AG20443 (cell line): ENCODE measurements at regions not wholly inside any gene's neighbourhood (a gene's known extent, or its start where the extent isn't known, plus 50 kb on each side); places are given as distances from the start of the nearest gene placed in this dataset.
A peak's percentile ranks its signal among the peaks of the same experiment; 100 is the strongest.
"Not testable (repeated sequence)": the region's sequence is repeated elsewhere in the genome, so short reads cannot be mapped to it uniquely, and the experiment has no call there.

Source experiments
- DNase-seq: peaks from one replicate; pipeline ENCODE4 v3.0.0; 2012; ENCODE audit warnings: low spot score, mixed read lengths

GRCh38 chr2:131753640-131754561 lies 226.2 kb downstream of the CCDC74A start:
- no peak for DNase-seq

GRCh38 chr2:131754929-131755720 lies 227.4 kb downstream of the CCDC74A start:
- DNase-seq: no peak

- DNase-seq: no peak
Observed at GRCh38 chr2:131756141-131756907, 228.6 kb downstream of the CCDC74A start.

GRCh38 chr2:131758941-131759340 lies 231.3 kb downstream of the CCDC74A start:
- DNase-seq: not testable (repeated sequence)

GRCh38 chr2:131774955-131775555 lies 247.4 kb downstream of the CCDC74A start:
- DNase-seq: not testable (repeated sequence)

GRCh38 chr2:131775903-131776506 lies 248.3 kb downstream of the CCDC74A start:
- DNase-seq: not testable (repeated sequence)

- not testable (repeated sequence) for DNase-seq
Observed at GRCh38 chr2:131780446-131780845, 252.8 kb downstream of the CCDC74A start.

- DNase-seq: no peak
Observed at GRCh38 chr2:131801210-131801744, 273.6 kb downstream of the CCDC74A start.

GRCh38 chr2:131801745-131802350 lies 274.2 kb downstream of the CCDC74A start:
- DNase-seq: peak; percentile 82

- DNase-seq: not testable (repeated sequence)
Observed at GRCh38 chr2:131802351-131802836, 274.7 kb downstream of the CCDC74A start.

- not testable (repeated sequence) for DNase-seq
Observed at GRCh38 chr2:131803237-131803636, 275.5 kb downstream of the CCDC74A start.

- not testable (repeated sequence) for DNase-seq
Observed at GRCh38 chr2:131812605-131813004, 284.9 kb downstream of the CCDC74A start.

- DNase-seq: not testable (repeated sequence)
Observed at GRCh38 chr2:131813378-131813777, 285.7 kb downstream of the CCDC74A start.

GRCh38 chr2:131818267-131818973 lies 290.7 kb downstream of the CCDC74A start:
- DNase-seq: not testable (repeated sequence)

GRCh38 chr2:131822237-131822721 lies 294.6 kb downstream of the CCDC74A start:
- DNase-seq: not testable (repeated sequence)

- not testable (repeated sequence) for DNase-seq
Observed at GRCh38 chr2:131823058-131823457, 295.4 kb downstream of the CCDC74A start.

- DNase-seq: not testable (repeated sequence)
Observed at GRCh38 chr2:131824986-131825385, 297.3 kb downstream of the CCDC74A start.

GRCh38 chr2:131827481-131828163 lies 299.9 kb downstream of the CCDC74A start:
- peak; percentile 2 for DNase-seq

GRCh38 chr2:131828164-131828561 lies 300.5 kb downstream of the CCDC74A start:
- peak; percentile 1 for DNase-seq
